GM13976 (cell line): ENCODE measurements at regions not wholly inside any gene's neighbourhood (a gene's known extent, or its start where the extent isn't known, plus 50 kb on each side); places are given as distances from the start of the nearest gene placed in this dataset.

Experiments used
- DNase-seq: peaks from one replicate; pipeline ENCODE4 v3.0.0; 2012; ENCODE audit warnings: low spot score
- in situ Hi-C: fragments of 300-500 bp; cut with MboI; formaldehyde crosslinking; loops from one replicate; pipeline ENCODE4 v1.12.0; 2022; ENCODE audit warnings: low sequenced_read_pairs, mixed read lengths, inconsistent platforms; ENCODE audit not compliant: unreplicated experiment
- TF ChIP-seq, protein P1 (sequence below): IDR thresholded peaks from 2 replicates; pipeline ENCODE4 v1.5.1; 2012; ENCODE audit warnings: borderline replicate concordance, mild to moderate bottlenecking; ENCODE audit not compliant: insufficient read depth; ENCODE audit errors: extremely low read depth, missing control alignments, control extremely low read depth

- TF ChIP-seq, protein P1, sequence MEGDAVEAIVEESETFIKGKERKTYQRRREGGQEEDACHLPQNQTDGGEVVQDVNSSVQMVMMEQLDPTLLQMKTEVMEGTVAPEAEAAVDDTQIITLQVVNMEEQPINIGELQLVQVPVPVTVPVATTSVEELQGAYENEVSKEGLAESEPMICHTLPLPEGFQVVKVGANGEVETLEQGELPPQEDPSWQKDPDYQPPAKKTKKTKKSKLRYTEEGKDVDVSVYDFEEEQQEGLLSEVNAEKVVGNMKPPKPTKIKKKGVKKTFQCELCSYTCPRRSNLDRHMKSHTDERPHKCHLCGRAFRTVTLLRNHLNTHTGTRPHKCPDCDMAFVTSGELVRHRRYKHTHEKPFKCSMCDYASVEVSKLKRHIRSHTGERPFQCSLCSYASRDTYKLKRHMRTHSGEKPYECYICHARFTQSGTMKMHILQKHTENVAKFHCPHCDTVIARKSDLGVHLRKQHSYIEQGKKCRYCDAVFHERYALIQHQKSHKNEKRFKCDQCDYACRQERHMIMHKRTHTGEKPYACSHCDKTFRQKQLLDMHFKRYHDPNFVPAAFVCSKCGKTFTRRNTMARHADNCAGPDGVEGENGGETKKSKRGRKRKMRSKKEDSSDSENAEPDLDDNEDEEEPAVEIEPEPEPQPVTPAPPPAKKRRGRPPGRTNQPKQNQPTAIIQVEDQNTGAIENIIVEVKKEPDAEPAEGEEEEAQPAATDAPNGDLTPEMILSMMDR: no peak
- no peak for DNase-seq
- in situ Hi-C loops: no loop called here
Measured at GRCh38 chr4:180219080-180219479, 2024.1 kb upstream of the TENM3 start.

- in situ Hi-C loops: no loop called here
- TF ChIP-seq, protein P1: no peak
- DNase-seq: no peak
Measured at GRCh38 chr4:180225977-180226376, 2017.2 kb upstream of the TENM3 start.

DNA sequence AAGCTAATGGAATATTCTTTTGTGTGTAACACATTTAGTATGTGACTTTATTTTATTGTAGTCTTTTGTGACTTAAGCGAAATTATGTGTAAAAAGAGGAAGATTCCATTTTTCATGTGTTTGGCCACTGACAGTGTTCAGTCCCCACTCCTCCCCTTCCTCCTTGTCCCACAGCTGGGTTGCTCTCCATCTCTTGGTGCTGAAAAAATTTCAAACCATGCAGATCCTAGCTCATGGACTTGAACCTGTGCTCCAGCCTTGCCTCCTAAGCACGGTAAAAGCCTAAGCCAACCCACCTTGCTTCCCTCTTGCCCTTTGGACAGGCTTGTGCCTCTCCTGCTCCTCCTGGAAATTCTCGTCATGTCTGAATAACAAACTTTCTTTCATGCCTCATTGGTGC, 2008.5 kb upstream of the TENM3 start:
- TF ChIP-seq, protein P1: no peak
- in situ Hi-C loops: no loop called here
- DNase-seq: no peak

GRCh38 chr4:180240670-180241069, 2002.5 kb upstream of the TENM3 start:
- DNase-seq: no peak
- in situ Hi-C loops: no loop called here
- TF ChIP-seq, protein P1: no peak

DNA sequence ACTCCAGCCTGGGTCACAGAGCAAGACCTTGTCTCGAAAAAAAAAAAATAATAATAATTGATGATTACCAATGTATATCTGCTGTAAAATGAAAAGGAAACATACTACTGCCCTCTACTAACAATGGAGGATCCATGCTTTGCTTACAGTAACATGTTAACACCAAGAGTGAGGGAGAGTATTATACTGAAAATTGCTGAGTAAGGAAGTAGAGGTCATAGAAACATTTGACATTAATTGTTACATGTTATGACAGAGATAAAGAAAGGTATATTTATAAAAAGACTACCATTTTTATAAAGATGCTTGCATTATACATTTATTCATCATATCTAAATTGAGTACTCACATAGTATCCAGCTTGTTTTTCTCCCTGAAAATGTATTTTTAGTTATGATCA, 1989.8 kb upstream of the TENM3 start:
- in situ Hi-C loops: no loop called here

DNA sequence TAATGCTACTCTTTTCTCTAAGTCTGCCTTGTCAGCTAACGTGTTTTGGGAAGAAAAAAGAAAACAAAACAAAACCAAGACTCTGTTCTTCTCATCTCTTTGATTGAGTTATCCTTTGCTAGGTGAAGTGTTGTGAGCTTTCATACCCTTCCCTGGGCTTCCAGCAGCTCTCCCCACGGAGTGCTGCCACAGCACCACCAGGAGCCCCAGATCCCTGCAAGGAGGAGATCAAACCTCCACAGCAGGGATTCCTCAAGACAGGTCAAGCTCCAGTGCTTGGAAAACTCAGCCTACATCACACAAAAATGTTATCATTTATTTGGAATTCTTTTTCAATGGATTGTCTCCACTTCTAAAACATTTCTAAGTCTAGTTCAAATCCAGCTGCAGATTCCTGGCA, 1981.9 kb upstream of the TENM3 start:
- TF ChIP-seq, protein P1: no peak
- in situ Hi-C loops: no loop called here
- no peak for DNase-seq

More for the DNA sequence above, 1989.8 kb upstream of the TENM3 start:
- no peak for DNase-seq
- TF ChIP-seq, protein P1: no peak

- peak; percentile 9 for DNase-seq
- TF ChIP-seq, protein P1: no peak
- in situ Hi-C loops: no loop called here
Measured at GRCh38 chr4:180280076-180280475, 1963.1 kb upstream of the TENM3 start.
